ENCODE measurements at regions not wholly inside any gene's neighbourhood (a gene's known extent, or its start where the extent isn't known, plus 50 kb on each side); places are given as distances from the start of the nearest gene placed in this dataset.
"Not testable (repeated sequence)": the region's sequence is repeated elsewhere in the genome, so short reads cannot be mapped to it uniquely, and the experiment has no call there.

GRCh38 chr2:207416111-207416510 is 113.7 kb upstream of the CREB1 start:
- no peak for DNase-seq

- DNase-seq, result no peak
Measured at GRCh38 chr2:207416900-207417299, 112.9 kb upstream of the CREB1 start.

- DNase-seq, result no peak
Measured at GRCh38 chr2:207417301-207417718, 112.5 kb upstream of the CREB1 start.

GRCh38 chr2:207418419-207418818 is 111.3 kb upstream of the CREB1 start:
- peak; percentile 57 for DNase-seq

GRCh38 chr2:207419331-207419730 is 110.4 kb upstream of the CREB1 start:
- DNase-seq, result no peak

- no peak for DNase-seq
Measured at GRCh38 chr2:207421671-207422070, 108.1 kb upstream of the CREB1 start.

GRCh38 chr2:207422380-207422779 is 107.4 kb upstream of the CREB1 start:
- DNase-seq, result no peak

GRCh38 chr2:207423886-207424285 is 105.9 kb upstream of the CREB1 start:
- DNase-seq, result no peak

- DNase-seq, result no peak
Measured at GRCh38 chr2:207427986-207428385, 101.8 kb upstream of the CREB1 start.

GRCh38 chr2:207428573-207428972 is 101.2 kb upstream of the CREB1 start:
- no peak for DNase-seq

GRCh38 chr2:207432453-207432852 is 97.3 kb upstream of the CREB1 start:
- no peak for DNase-seq

GRCh38 chr2:207434306-207434705 is 95.5 kb upstream of the CREB1 start:
- no peak for DNase-seq

GRCh38 chr2:207434899-207435465 is 94.8 kb upstream of the CREB1 start:
- no peak for DNase-seq

GRCh38 chr2:207437136-207437523 is 92.6 kb upstream of the CREB1 start:
- DNase-seq, result no peak

GRCh38 chr2:207437524-207438143 is 92.1 kb upstream of the CREB1 start:
- no peak for DNase-seq

- no peak for DNase-seq
Measured at GRCh38 chr2:207438414-207439126, 91.2 kb upstream of the CREB1 start.

GRCh38 chr2:207439881-207440280 is 89.9 kb upstream of the CREB1 start:
- not testable (repeated sequence) for DNase-seq

- DNase-seq, result no peak
Measured at GRCh38 chr2:207444756-207445155, 85.0 kb upstream of the CREB1 start.

GRCh38 chr2:207446653-207447052 is 83.1 kb upstream of the CREB1 start:
- DNase-seq, result no peak

GRCh38 chr2:207448006-207448405 is 81.8 kb upstream of the CREB1 start:
- no peak for DNase-seq

- no peak for DNase-seq
Measured at GRCh38 chr2:207449642-207450165, 80.1 kb upstream of the CREB1 start.

GRCh38 chr2:207450186-207450585 is 79.6 kb upstream of the CREB1 start:
- DNase-seq, result no peak

- no peak for DNase-seq
Measured at GRCh38 chr2:207458582-207458981, 71.2 kb upstream of the CREB1 start.
